Sigmoid colon (tissue), 6 donors: ENCODE measurements at regions not wholly inside any gene's neighbourhood (a gene's known extent, or its start where the extent isn't known, plus 50 kb on each side); places are given as distances from the start of the nearest gene placed in this dataset.
A peak's percentile ranks its signal among the peaks of the same experiment; 100 is the strongest.

Experiments used
- DNase-seq: peaks from one replicate; pipeline ENCODE4 v3.0.0-alpha.2; 2019
- H3K27ac ChIP-seq, 4 donors: fragments of 200-600 bp; sonication (generic); one replicate each; pipeline ENCODE4 v1.5.1; 2016 to 2019; ENCODE audit warnings: mild to moderate bottlenecking in 1 of 4
- H3K27me3 ChIP-seq, 3 donors: fragments of 200-600 bp; sonication (generic); one replicate each; pipeline ENCODE4 v1.5.1; 2019; ENCODE audit warnings: mild to moderate bottlenecking in 1 of 3
- H3K36me3 ChIP-seq, 4 donors: fragments of 200-600 bp; sonication (generic); one replicate each; pipeline ENCODE4 v1.5.1; 2016 to 2019
- H3K4me1 ChIP-seq, 4 donors: fragments of 200-600 bp; sonication (generic); one replicate each; pipeline ENCODE4 v1.5.1; 2017 to 2019
- H3K4me3 ChIP-seq, 4 donors: fragments of 200-600 bp; sonication (generic); one replicate each; pipeline ENCODE4 v1.5.1; 2017 to 2019; ENCODE audit warnings: mild to moderate bottlenecking in 2 of 4, moderate library complexity in 1 of 4
- H3K9me3 ChIP-seq, 4 donors: fragments of 200-600 bp in 3 of 4; sonication (generic) in 3 of 4; one replicate each; pipeline versions ENCODE4 v1.5.1 to v1.6.1; 2013 to 2019
- EP300 ChIP-seq, 4 donors: sonication (generic); formaldehyde crosslinking; IDR thresholded peaks; one replicate each; pipeline ENCODE4 v1.6.1; 2017; ENCODE audit warnings: antibody characterized with exemption in 4 of 4
- POLR2A ChIP-seq, 2 donors: fragments of 450-650 bp; IDR thresholded peaks; one replicate each; pipeline ENCODE4 v1.6.1; 2016; ENCODE audit warnings: antibody characterized with exemption in 2 of 2, mild to moderate bottlenecking in 2 of 2, moderate library complexity in 2 of 2
- POLR2AphosphoS5 ChIP-seq, 4 donors: sonication (generic); formaldehyde crosslinking; IDR thresholded peaks; one replicate each; pipeline ENCODE4 v1.6.1; 2017; ENCODE audit warnings: antibody characterized with exemption in 4 of 4
- WGBS, 2 donors: extraction: QIAGEN DNeasy Blood & Tissue Kit; methylation state at CpG; one replicate each; pipeline ENCODE4 v1.1.7; 2013; 5-methylcytosine and 5-hydroxymethylcytosine counted together
- intact Hi-C: fragments of 100-400 bp; cut with DNase I; formaldehyde crosslinking; loops from one replicate; pipeline ENCODE4 v1.15.1; 2023
- TF ChIP-seq, protein P1 (sequence below), 4 experiments: fragments of 450-650 bp in 3 of 4; fragments of 200-600 bp in 1 of 4; IDR thresholded peaks; one replicate each; pipeline ENCODE4 v1.5.1; 2016 to 2019; ENCODE audit warnings: antibody characterized with exemption in 4 of 4, mild to moderate bottlenecking in 3 of 4, moderate library complexity in 2 of 4
- donor health status: healthy with polysubstance abuse.
- donor health status: healthy.

DNA sequence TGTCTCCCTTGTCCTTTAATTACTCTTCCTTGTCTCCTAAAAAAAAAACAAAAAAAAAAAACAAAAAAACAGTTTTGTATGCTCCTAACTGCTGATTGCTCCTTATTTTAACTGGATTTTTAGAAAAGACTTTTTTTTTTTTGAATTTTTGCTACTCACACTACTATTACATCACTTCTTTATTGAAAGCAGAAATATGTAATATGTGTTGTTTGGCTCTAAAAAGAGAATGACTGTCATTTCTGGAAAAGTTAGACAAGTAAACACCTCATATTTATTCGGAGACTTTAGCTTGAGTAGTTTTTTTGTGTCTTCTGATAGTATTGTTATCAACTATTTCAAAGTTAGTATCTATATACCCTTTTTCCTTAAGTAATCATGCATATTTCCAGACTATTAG, 855.0 kb downstream of the USP25 start:
- DNase-seq: no peak
- Histone ChIP-seq H3K4me1 (peaks cover 0 to 38% (median 23%) of the 10 kb centered on the region in 4 donors), H3K27ac (no peak overlapping the region), H3K36me3 (no peaks in the 10 kb centered on the region), H3K4me3 (no peak overlapping the region), H3K27me3 (no peaks in the 10 kb centered on the region), H3K9me3 (no peaks in the 10 kb centered on the region)
- TF ChIP-seq EP300 (IDR thresholded peaks at IDR 0.05): no peak
- TF ChIP-seq POLR2AphosphoS5 (IDR thresholded peaks at IDR 0.05): no peak
- no peak for TF ChIP-seq POLR2A (IDR thresholded peaks at IDR 0.05)
- TF ChIP-seq, protein P1, sequence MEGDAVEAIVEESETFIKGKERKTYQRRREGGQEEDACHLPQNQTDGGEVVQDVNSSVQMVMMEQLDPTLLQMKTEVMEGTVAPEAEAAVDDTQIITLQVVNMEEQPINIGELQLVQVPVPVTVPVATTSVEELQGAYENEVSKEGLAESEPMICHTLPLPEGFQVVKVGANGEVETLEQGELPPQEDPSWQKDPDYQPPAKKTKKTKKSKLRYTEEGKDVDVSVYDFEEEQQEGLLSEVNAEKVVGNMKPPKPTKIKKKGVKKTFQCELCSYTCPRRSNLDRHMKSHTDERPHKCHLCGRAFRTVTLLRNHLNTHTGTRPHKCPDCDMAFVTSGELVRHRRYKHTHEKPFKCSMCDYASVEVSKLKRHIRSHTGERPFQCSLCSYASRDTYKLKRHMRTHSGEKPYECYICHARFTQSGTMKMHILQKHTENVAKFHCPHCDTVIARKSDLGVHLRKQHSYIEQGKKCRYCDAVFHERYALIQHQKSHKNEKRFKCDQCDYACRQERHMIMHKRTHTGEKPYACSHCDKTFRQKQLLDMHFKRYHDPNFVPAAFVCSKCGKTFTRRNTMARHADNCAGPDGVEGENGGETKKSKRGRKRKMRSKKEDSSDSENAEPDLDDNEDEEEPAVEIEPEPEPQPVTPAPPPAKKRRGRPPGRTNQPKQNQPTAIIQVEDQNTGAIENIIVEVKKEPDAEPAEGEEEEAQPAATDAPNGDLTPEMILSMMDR (IDR thresholded peaks at IDR 0.05): no peak
- intact Hi-C loops: loop anchor here (10.0 kb wide), 1 partner anchor 50 kb away; no protein-coding TSS in a partner anchor
- 89 to 93% methylated on average over 1 of the region's 1 CpG for WGBS, 2 donors

DNA sequence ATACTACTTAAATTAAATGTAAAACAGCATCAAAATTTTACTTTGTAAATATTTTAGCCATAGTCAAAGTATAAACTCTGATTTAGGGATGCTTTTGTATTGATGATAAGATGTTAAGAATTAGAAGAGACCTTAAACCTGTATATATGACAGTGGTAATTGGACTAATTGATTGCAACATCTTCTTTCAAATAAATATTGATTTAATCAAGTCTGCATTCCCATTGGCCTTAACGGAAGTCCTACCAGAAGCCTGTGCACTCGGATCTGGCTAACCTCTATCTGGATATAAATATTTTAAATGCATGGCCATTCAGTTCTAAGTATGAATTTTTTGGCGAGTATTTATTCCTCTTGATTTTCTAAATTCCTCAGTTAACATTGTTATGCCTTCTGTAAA, 856.1 kb downstream of the USP25 start:
- H3K27ac ChIP-seq: peak overlapping the region in 2 of 4 donors; percentile 70 to 79

DNA sequence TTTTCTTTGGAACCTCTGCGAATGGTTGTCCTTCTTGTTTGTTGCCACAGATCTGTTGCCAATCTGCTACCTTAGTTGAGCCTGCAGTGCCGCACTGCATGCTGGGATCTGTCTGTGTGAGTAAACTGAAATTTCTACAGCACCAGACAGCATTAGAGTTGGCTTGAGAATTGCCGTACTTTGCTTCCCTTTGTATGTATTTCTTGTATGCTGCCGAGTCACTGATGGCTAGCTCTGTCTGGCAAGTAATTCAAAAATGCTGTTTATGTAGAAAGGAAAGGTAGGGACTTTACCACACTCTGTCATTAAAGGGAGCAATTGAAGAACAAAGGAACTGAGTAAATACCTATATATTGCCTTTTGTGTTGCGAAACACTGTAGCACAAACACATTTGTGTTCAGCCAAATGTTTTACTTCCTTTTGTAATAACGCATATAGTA, 857.4 kb downstream of the USP25 start:
- WGBS, 2 donors: 15 to 55% methylated on average over 6 of the region's 6 CpGs
- Histone ChIP-seq H3K27me3 (no peaks in the 10 kb centered on the region), H3K9me3 (no peaks in the 10 kb centered on the region), H3K27ac (peak overlapping the region; percentile 54 to 79 (median 70)), H3K4me1 (peaks cover 0 to 25% (median 14%) of the 10 kb centered on the region in 4 donors), H3K36me3 (no peaks in the 10 kb centered on the region), H3K4me3 (peak overlapping the region in 3 of 4 donors; percentile 25 to 49 (median 32))
- TF ChIP-seq EP300 (IDR thresholded peaks at IDR 0.05) (no peak), POLR2AphosphoS5 (IDR thresholded peaks at IDR 0.05) (peak in 1 of 4 donors; percentile 39)
- TF ChIP-seq, protein P1 (IDR thresholded peaks at IDR 0.05): no peak
- intact Hi-C loops: loop anchor here (10.0 kb wide), 1 partner anchor 52 kb away; no protein-coding TSS in a partner anchor
- peak; percentile 69 for DNase-seq

More for the DNA sequence above, 856.1 kb downstream of the USP25 start:
- WGBS, 2 donors: 89 to 94% methylated on average over 3 of the region's 3 CpGs
- TF ChIP-seq POLR2A (IDR thresholded peaks at IDR 0.05): no peak
- no peak for TF ChIP-seq EP300 (IDR thresholded peaks at IDR 0.05)
- TF ChIP-seq, protein P1 (IDR thresholded peaks at IDR 0.05): no peak
- no peak for TF ChIP-seq POLR2AphosphoS5 (IDR thresholded peaks at IDR 0.05)
- H3K36me3 ChIP-seq: no peaks in the 10 kb centered on the region
- no peak overlapping the region for H3K4me3 ChIP-seq
- H3K9me3 ChIP-seq: no peaks in the 10 kb centered on the region
- H3K4me1 ChIP-seq: peaks cover 0 to 27% (median 15%) of the 10 kb centered on the region in 4 donors
- no peak for DNase-seq
- H3K27me3 ChIP-seq: no peaks in the 10 kb centered on the region
- intact Hi-C loops: loop anchor here (10.0 kb wide), 1 partner anchor 51 kb away; no protein-coding TSS in a partner anchor

DNA sequence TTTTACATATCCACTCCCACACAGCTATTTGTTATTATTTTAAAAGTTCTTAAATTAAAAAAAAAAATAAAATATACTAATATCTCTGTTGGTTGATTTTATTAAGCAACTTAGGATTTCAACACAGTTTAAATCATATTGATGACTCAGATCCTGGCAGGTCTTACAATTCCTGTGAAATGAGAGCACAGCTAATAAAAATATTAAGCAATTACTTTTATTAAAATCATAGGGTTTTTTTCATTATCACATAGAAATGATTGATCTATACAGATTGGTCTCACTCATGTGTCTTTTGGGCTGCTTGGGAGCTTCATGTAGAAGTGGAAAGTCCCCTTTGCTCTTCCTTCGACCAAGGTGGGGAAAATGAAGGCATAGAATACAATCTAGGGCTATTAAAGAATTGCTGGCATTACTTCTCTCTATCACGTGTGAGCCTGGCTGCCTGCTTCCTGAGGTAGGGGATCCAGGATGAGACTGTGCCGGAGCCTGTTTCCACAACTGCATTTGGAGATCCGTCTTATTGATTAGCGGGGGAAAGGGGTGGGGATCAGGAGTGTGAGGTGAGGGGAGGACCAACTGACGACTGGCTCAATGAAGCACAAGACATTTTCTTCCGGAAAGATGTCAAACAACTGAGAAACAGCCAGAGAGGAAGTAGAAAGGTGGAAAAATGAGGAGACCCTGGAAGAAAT, 858.0 kb downstream of the USP25 start:
- intact Hi-C loops: loop anchor here (10.0 kb wide), 1 partner anchor 53 kb away; no protein-coding TSS in a partner anchor
- H3K9me3 ChIP-seq: no peaks in the 10 kb centered on the region
- peak overlapping the region; percentile 63 to 79 (median 70) for H3K27ac ChIP-seq
- H3K4me1 ChIP-seq: peaks cover 0 to 25% (median 14%) of the 10 kb centered on the region in 4 donors
- no peaks in the 10 kb centered on the region for H3K36me3 ChIP-seq
- DNase-seq: peak; percentile 73
- WGBS, 2 donors: 14 to 51% methylated on average over 7 of the region's 7 CpGs
- TF ChIP-seq POLR2AphosphoS5 (IDR thresholded peaks at IDR 0.05): peak in 3 of 4 donors; percentile 6 to 39 (median 15)
- no peak for TF ChIP-seq POLR2A (IDR thresholded peaks at IDR 0.05)
- H3K4me3 ChIP-seq: peak overlapping the region; percentile 21 to 49 (median 48)
- no peaks in the 10 kb centered on the region for H3K27me3 ChIP-seq

DNA sequence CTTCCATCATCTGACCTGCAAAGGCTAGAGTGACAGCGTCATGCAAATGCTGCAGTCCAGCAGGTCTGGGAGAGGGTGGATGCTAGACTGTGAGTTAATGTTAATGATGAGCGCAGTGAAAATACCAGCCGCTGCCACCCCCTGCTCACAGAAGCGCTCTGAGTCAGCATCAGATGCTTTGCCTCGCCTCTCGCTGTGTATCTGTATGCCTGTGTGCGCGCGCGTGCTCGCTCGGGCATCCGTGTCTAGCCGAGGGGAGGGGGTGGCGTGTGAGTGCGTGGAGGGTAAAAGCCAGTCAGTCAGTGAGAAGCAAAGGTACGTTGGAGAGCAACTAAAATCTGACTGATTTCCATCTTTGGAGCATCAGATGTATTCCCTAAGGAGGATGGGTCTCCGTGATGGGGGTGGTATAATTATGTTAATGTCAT, 858.7 kb downstream of the USP25 start:
- H3K4me3 ChIP-seq: peak overlapping the region; percentile 21 to 49 (median 48)
- intact Hi-C loops: loop anchor here (10.0 kb wide), 1 partner anchor 54 kb away; no protein-coding TSS in a partner anchor
- WGBS, 2 donors: 22 to 44% methylated on average over 18 of the region's 18 CpGs
- H3K27ac ChIP-seq: peak overlapping the region; percentile 63 to 79 (median 70)
- H3K27me3 ChIP-seq: no peaks in the 10 kb centered on the region
- no peaks in the 10 kb centered on the region for H3K36me3 ChIP-seq
- H3K4me1 ChIP-seq: peaks cover 0 to 25% (median 14%) of the 10 kb centered on the region in 4 donors
- H3K9me3 ChIP-seq: no peaks in the 10 kb centered on the region
- TF ChIP-seq POLR2A (IDR thresholded peaks at IDR 0.05) (peak in 1 of 2 donors; percentile 24), POLR2AphosphoS5 (IDR thresholded peaks at IDR 0.05) (peak; percentile 41 to 87 (median 61))
- TF ChIP-seq, protein P1 (IDR thresholded peaks at IDR 0.05): no peak
- peak; percentile 85 for DNase-seq
